CD4-positive, alpha-beta T cell treated with Interleukin-6 at 100 ng/mL for 8 hours (primary cell): ENCODE measurements at regions not wholly inside any gene's neighbourhood (a gene's known extent, or its start where the extent isn't known, plus 50 kb on each side); places are given as distances from the start of the nearest gene placed in this dataset.
A peak's percentile ranks its signal among the peaks of the same experiment; 100 is the strongest.

ENCODE experiments used
- DNase-seq: peaks from one replicate; pipeline ENCODE4 v3.0.0-alpha.2; 2020; ENCODE audit warnings: mixed read lengths, low spot score

- no peak for DNase-seq
Observed at GRCh38 chr1:240672132-240672811, 60.3 kb upstream of the GREM2 start.

GRCh38 chr1:240667351-240667750, 55.4 kb upstream of the GREM2 start:
- DNase-seq, result no peak

GRCh38 chr1:240666568-240667198, 54.7 kb upstream of the GREM2 start:
- DNase-seq, result peak; percentile 37

GRCh38 chr1:240663169-240663879, 51.4 kb upstream of the GREM2 start:
- DNase-seq, result no peak
